Endothelial cell of umbilical vein (primary cell): ENCODE measurements at regions not wholly inside any gene's neighbourhood (a gene's known extent, or its start where the extent isn't known, plus 50 kb on each side); places are given as distances from the start of the nearest gene placed in this dataset.

Source experiments
- BruUV-seq: library from RNA; stranded (reverse); fragments of 400-500 nt; replicated peaks from 2 replicates; lab custom pipeline; 2021; lab: Mats Ljungman, UMichigan
- CTCF ChIA-PET: fragments of 300-600, 350-600 bp; sonication (Branson Sonifier 250); formaldehyde crosslinking; loops from one replicate; lab custom pipeline; 2021; ENCODE audit warnings: antibody characterized with exemption, inconsistent platforms; lab: Charles Lee
- POLR2A ChIA-PET: fragments of 300-600, 350-600 bp; sonication (Branson Sonifier 250); formaldehyde crosslinking; loops from one replicate; lab custom pipeline; 2021; ENCODE audit warnings: antibody characterized with exemption, inconsistent platforms; lab: Charles Lee
- DNase-seq: peaks from one replicate; pipeline ENCODE4 v3.0.0-alpha.2; 2011; ENCODE audit warnings: low read depth, low spot score
- FAIRE-seq: peaks from 2 replicates; lab custom pipeline; 2011; peaks lifted over from hg19 to GRCh38; lab: Jason Lieb, UNC
- H2AFZ ChIP-seq: 2 replicates; pipeline ENCODE4 v1.6.0; 2012; ENCODE audit warnings: low read depth, low read length, control low read depth, inconsistent platforms
- H3K27ac ChIP-seq: 2 replicates; pipeline ENCODE4 v1.5.1; 2011; ENCODE audit warnings: low read depth, mild to moderate bottlenecking, control low read depth, low read length, moderate library complexity; ENCODE audit not compliant: insufficient read depth
- H3K27me3 ChIP-seq, 2 experiments: 2 replicates each; pipeline versions ENCODE4 v1.6.0 to v1.6.1; 2011; ENCODE audit warnings: low read length in 2 of 2, mixed read lengths in 1 of 2; ENCODE audit not compliant: control insufficient read depth in 2 of 2, insufficient read depth in 2 of 2
- H3K36me3 ChIP-seq, 2 experiments: 2 replicates in 1 of 2; 3 replicates in 1 of 2; pipeline ENCODE4 v1.5.1; 2011; ENCODE audit warnings: low read length in 2 of 2, mild to moderate bottlenecking in 1 of 2, moderate library complexity in 1 of 2; ENCODE audit not compliant: control insufficient read depth in 2 of 2, insufficient read depth in 2 of 2; ENCODE audit errors: extremely low read depth in 1 of 2
- H3K4me1 ChIP-seq: 3 replicates; pipeline ENCODE4 v1.5.1; 2011; ENCODE audit warnings: mild to moderate bottlenecking, low read length; ENCODE audit not compliant: control insufficient read depth, insufficient read depth; ENCODE audit errors: extremely low read depth
- H3K4me2 ChIP-seq: 2 replicates; pipeline ENCODE4 v1.6.1; 2011; ENCODE audit warnings: low read length, control low read depth, mixed read lengths; ENCODE audit not compliant: insufficient read depth
- H3K4me3 ChIP-seq, 3 experiments: fragments of 200-600 bp in 1 of 3; sonication (generic), shearing (Covaris generic) in 1 of 3; replicated peaks in 1 of 3; 2 replicates each; pipeline ENCODE4 v1.5.1; 2011 to 2016; ENCODE audit warnings: control low read depth in 3 of 3, low read length in 3 of 3, mild to moderate bottlenecking in 2 of 3, inconsistent platforms in 1 of 3, low read depth in 1 of 3, moderate library complexity in 1 of 3; ENCODE audit not compliant: insufficient read depth in 1 of 3
- H3K79me2 ChIP-seq: 2 replicates; pipeline ENCODE4 v1.6.0; 2012; ENCODE audit warnings: low read length, inconsistent platforms; ENCODE audit not compliant: control insufficient read depth, insufficient read depth
- H3K9ac ChIP-seq: replicated peaks from 2 replicates; pipeline ENCODE3; 2011; ENCODE audit warnings: low read length, control low read depth; ENCODE audit not compliant: insufficient read depth; ENCODE audit errors: extremely low read depth
- H3K9me1 ChIP-seq: replicated peaks from 3 replicates; pipeline ENCODE4 v1.6.0; 2011; ENCODE audit warnings: mild to moderate bottlenecking, low read length; ENCODE audit not compliant: control insufficient read depth, insufficient read depth; ENCODE audit errors: extremely low read depth
- H3K9me3 ChIP-seq: replicated peaks from 2 replicates; pipeline ENCODE4 v1.5.1; 2012; ENCODE audit warnings: low read length, inconsistent platforms; ENCODE audit not compliant: control insufficient read depth, insufficient read depth
- H4K20me1 ChIP-seq: replicated peaks from 2 replicates; pipeline ENCODE3; 2011; ENCODE audit warnings: mild to moderate bottlenecking, low read length; ENCODE audit not compliant: control insufficient read depth, insufficient read depth; ENCODE audit errors: extremely low read depth
- CTCF ChIP-seq, 2 donors: IDR thresholded peaks; 1 replicate in 1 of 2; 2 replicates in 1 of 2; pipeline ENCODE4 v1.5.1; 2011; ENCODE audit warnings: low read length in 2 of 2, mild to moderate bottlenecking in 2 of 2, moderate library complexity in 2 of 2, control low read depth in 1 of 2, inconsistent platforms in 1 of 2, low read depth in 1 of 2; ENCODE audit not compliant: insufficient read depth in 1 of 2; ENCODE audit errors: extremely low read depth in 1 of 2
- EZH2 ChIP-seq: IDR thresholded peaks from 2 replicates; pipeline ENCODE4 v1.6.1; 2012; ENCODE audit warnings: borderline replicate concordance, low read depth, mild to moderate bottlenecking, moderate library complexity, low read length, inconsistent platforms; ENCODE audit not compliant: severe bottlenecking
- FOS ChIP-seq: IDR thresholded peaks from 2 replicates; pipeline ENCODE4 v1.6.1; 2011; ENCODE audit warnings: mild to moderate bottlenecking, low read length, moderate library complexity, borderline replicate concordance; ENCODE audit not compliant: insufficient read depth
- GATA2 ChIP-seq: IDR thresholded peaks from 2 replicates; pipeline ENCODE4 v1.7.0; 2011; ENCODE audit warnings: low read depth, mild to moderate bottlenecking, moderate library complexity, mixed read lengths, low read length; ENCODE audit not compliant: insufficient read length, insufficient read depth
- JUN ChIP-seq: IDR thresholded peaks from 2 replicates; pipeline ENCODE4 v1.6.1; 2011; ENCODE audit warnings: borderline replicate concordance, low read depth; ENCODE audit not compliant: insufficient read length, insufficient read depth
- MAX ChIP-seq: IDR thresholded peaks from 2 replicates; pipeline ENCODE4 v1.6.1; 2011; ENCODE audit not compliant: insufficient read depth, insufficient read length
- MYC ChIP-seq: IDR thresholded peaks from one replicate; pipeline ENCODE4 v1.6.1; 2011; ENCODE audit warnings: mild to moderate bottlenecking, low read depth, low read length
- POLR2A ChIP-seq: IDR thresholded peaks from 2 replicates; pipeline ENCODE4 v1.6.1; 2012; ENCODE audit warnings: low read depth, mild to moderate bottlenecking, control low read depth, low read length
- POLR2AphosphoS5 ChIP-seq: IDR thresholded peaks from 2 replicates; pipeline ENCODE4 v1.6.1; 2012; ENCODE audit warnings: low read depth, mild to moderate bottlenecking, control low read depth, low read length, moderate library complexity; ENCODE audit not compliant: insufficient read depth
- dilution Hi-C: fragments of 300-500 bp; cut with MboI; formaldehyde crosslinking; loops from one replicate; pipeline ENCODE4 v1.15.0; 2019; ENCODE audit warnings: low sequenced_read_pairs; ENCODE audit not compliant: extremely low pct_ligation_motif_present
- intact Hi-C: fragments of 100-400 bp; cut with micrococcal nuclease; formaldehyde crosslinking; loops from one replicate; pipeline ENCODE4 v1.10.0; 2022

DNA sequence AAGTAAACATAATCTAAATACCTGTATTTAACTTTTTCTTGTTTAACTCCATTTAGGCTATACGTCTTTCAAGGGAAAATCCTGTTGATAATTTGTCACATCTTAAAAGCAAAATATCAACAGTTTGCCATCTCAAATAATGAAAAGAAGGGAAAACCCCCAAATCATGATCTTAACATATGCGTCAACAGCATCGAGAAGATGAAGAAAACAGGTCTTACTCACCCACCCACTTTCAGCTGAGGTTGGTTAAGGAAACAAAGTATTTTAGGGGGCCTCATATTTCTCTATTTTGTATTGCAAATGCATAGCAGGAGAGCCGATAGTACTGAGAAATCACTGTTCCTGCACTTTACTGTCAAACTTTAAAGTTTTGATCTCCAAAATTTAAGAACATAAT lies 143.1 kb upstream of the COPS8 start:
- peaks cover 14% of the 10 kb centered on the region for H3K4me1 ChIP-seq
- no peaks in the 10 kb centered on the region for H4K20me1 ChIP-seq
- no peak overlapping the region for H3K9ac ChIP-seq
- no peaks in the 10 kb centered on the region for H3K9me1 ChIP-seq
- no peaks in the 10 kb centered on the region for H3K9me3 ChIP-seq
- H3K27me3 ChIP-seq, result no peaks in the 10 kb centered on the region
- DNase-seq (no peak), FAIRE-seq (no peak)
- H2AFZ ChIP-seq, result no peak overlapping the region
- no peak overlapping the region for H3K4me3 ChIP-seq
- POLR2A ChIA-PET, result no interaction called here
- H3K4me2 ChIP-seq, result no peak overlapping the region
- no TSS peak for BruUV-seq
- CTCF ChIA-PET, result no interaction called here
- intact Hi-C loops (no loop called here), dilution Hi-C loops (no loop called here)
- H3K36me3 ChIP-seq, result no peaks in the 10 kb centered on the region
- no peaks in the 10 kb centered on the region for H3K79me2 ChIP-seq
- no peak overlapping the region for H3K27ac ChIP-seq
- TF ChIP-seq EZH2 (no peak), MYC (no peak), CTCF (IDR thresholded peaks at IDR 0.05; ENCODE audit: extremely low read depth in 1 of 2, insufficient read depth in 1 of 2, low read depth in 1 of 2, low read length in 2 of 2) (no peak), MAX (no peak), POLR2A (no peak), POLR2AphosphoS5 (no peak), GATA2 (no peak), JUN (no peak), FOS (no peak)
